ENCODE measurements at regions not wholly inside any gene's neighbourhood (a gene's known extent, or its start where the extent isn't known, plus 50 kb on each side); places are given as distances from the start of the nearest gene placed in this dataset.

GRCh38 chr7:26440233-26441001, 148.8 kb downstream of the SNX10 start:
- Histone ChIP-seq H3K4me1 (no peaks in the 10 kb centered on the region), H3K4me3 (no peak overlapping the region), H3K27ac (no peak overlapping the region), H3K27me3 (no peaks in the 10 kb centered on the region), H3K9me3 (no peaks in the 10 kb centered on the region), H3K36me3 (no peaks in the 10 kb centered on the region)
- no peak for TF ChIP-seq POLR2A (IDR thresholded peaks at IDR 0.05)
- no peak for TF ChIP-seq POLR2AphosphoS5 (IDR thresholded peaks at IDR 0.05)
- TF ChIP-seq EP300 (IDR thresholded peaks at IDR 0.05) = no peak
- no peak for TF ChIP-seq CTCF (IDR thresholded peaks at IDR 0.05)
- intact Hi-C loops (cut with DNase I; ENCODE audit: low total_unique reads) = no loop called here
- DNase-seq = no peak
- WGBS, 5 donors = 80 to 86% (median 84%) methylated on average over 7 of the region's 7 CpGs

GRCh38 chr7:26441002-26441521, 149.4 kb downstream of the SNX10 start:
- intact Hi-C loops (cut with DNase I; ENCODE audit: low total_unique reads) = no loop called here
- TF ChIP-seq POLR2AphosphoS5 (IDR thresholded peaks at IDR 0.05) (no peak), CTCF (IDR thresholded peaks at IDR 0.05) (no peak), POLR2A (IDR thresholded peaks at IDR 0.05) (no peak)
- Histone ChIP-seq H3K27ac (no peak overlapping the region), H3K9me3 (no peaks in the 10 kb centered on the region), H3K36me3 (no peaks in the 10 kb centered on the region), H3K4me1 (no peaks in the 10 kb centered on the region), H3K4me3 (no peak overlapping the region), H3K27me3 (no peaks in the 10 kb centered on the region)
- DNase-seq = no peak
- WGBS, 5 donors = 73 to 83% (median 78%) methylated on average over 13 of the region's 13 CpGs

GRCh38 chr7:26441611-26442277, 150.1 kb downstream of the SNX10 start:
- Histone ChIP-seq H3K27me3 (no peaks in the 10 kb centered on the region), H3K4me3 (no peak overlapping the region), H3K36me3 (no peaks in the 10 kb centered on the region), H3K27ac (no peak overlapping the region), H3K9me3 (no peaks in the 10 kb centered on the region), H3K4me1 (no peaks in the 10 kb centered on the region)
- 85 to 96% (median 88%) methylated on average over 7 of the region's 7 CpGs for WGBS, 5 donors
- intact Hi-C loops (cut with DNase I; ENCODE audit: low total_unique reads) = no loop called here
- no peak for DNase-seq
- TF ChIP-seq POLR2A (IDR thresholded peaks at IDR 0.05) = no peak
- no peak for TF ChIP-seq EP300 (IDR thresholded peaks at IDR 0.05)
- no peak for TF ChIP-seq CTCF (IDR thresholded peaks at IDR 0.05)
- TF ChIP-seq POLR2AphosphoS5 (IDR thresholded peaks at IDR 0.05) = no peak

GRCh38 chr7:26443006-26443405, 151.3 kb downstream of the SNX10 start:
- no peak for DNase-seq
- H3K27me3 ChIP-seq = no peaks in the 10 kb centered on the region
- 88 to 98% (median 96%) methylated on average over 4 of the region's 4 CpGs for WGBS, 5 donors
- H3K4me3 ChIP-seq = no peak overlapping the region
- no peaks in the 10 kb centered on the region for H3K36me3 ChIP-seq
- no peaks in the 10 kb centered on the region for H3K9me3 ChIP-seq
- no peak overlapping the region for H3K27ac ChIP-seq
- no peaks in the 10 kb centered on the region for H3K4me1 ChIP-seq
- TF ChIP-seq EP300 (IDR thresholded peaks at IDR 0.05) = no peak
- no peak for TF ChIP-seq POLR2A (IDR thresholded peaks at IDR 0.05)
- no peak for TF ChIP-seq POLR2AphosphoS5 (IDR thresholded peaks at IDR 0.05)
- intact Hi-C loops (cut with DNase I; ENCODE audit: low total_unique reads) = no loop called here

Measured in stomach (tissue), 8 donors.